HG03565 (cell line): ENCODE measurements at regions not wholly inside any gene's neighbourhood (a gene's known extent, or its start where the extent isn't known, plus 50 kb on each side); places are given as distances from the start of the nearest gene placed in this dataset.

Experiments
- ATAC-seq: cut with Tn5 transposase; IDR thresholded peaks from one replicate; pipeline ENCODE4 v1.9.1; 2021; ENCODE audit warnings: mild to moderate bottlenecking, moderate library complexity; ENCODE audit not compliant: unreplicated experiment

DNA sequence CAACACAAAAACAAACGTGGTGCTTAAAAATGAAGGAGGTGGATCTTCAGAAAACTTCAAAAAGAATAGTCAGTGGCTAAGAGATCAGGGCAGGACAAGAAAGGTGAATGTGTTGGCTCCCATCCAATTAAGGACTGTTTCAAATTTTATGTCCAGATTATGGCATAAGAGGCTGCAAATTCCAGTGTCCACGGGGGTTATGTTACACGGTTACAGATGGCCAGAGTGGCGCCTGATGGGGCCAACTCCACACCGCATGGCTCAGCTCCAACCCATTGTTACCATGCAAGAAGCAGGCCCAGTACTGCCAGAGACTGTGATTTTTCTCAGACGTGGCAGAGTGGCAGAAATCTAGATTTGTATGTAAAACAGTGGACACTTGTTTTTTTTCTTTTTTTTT, 168.4 kb upstream of the TENM3 start:
- no peak for ATAC-seq

- no peak for ATAC-seq
Measured at GRCh38 chr4:182082910-182083309, 160.3 kb upstream of the TENM3 start.

- no peak for ATAC-seq
Measured at GRCh38 chr4:182083671-182084410, 159.4 kb upstream of the TENM3 start.

GRCh38 chr4:182085051-182085480, 158.1 kb upstream of the TENM3 start:
- ATAC-seq: no peak

- ATAC-seq: no peak
Measured at GRCh38 chr4:182089326-182089725, 153.9 kb upstream of the TENM3 start.

GRCh38 chr4:182090186-182090585, 153.0 kb upstream of the TENM3 start:
- ATAC-seq: no peak

GRCh38 chr4:182091128-182091527, 152.1 kb upstream of the TENM3 start:
- ATAC-seq: no peak

GRCh38 chr4:182093431-182093831, 149.8 kb upstream of the TENM3 start:
- ATAC-seq: no peak

DNA sequence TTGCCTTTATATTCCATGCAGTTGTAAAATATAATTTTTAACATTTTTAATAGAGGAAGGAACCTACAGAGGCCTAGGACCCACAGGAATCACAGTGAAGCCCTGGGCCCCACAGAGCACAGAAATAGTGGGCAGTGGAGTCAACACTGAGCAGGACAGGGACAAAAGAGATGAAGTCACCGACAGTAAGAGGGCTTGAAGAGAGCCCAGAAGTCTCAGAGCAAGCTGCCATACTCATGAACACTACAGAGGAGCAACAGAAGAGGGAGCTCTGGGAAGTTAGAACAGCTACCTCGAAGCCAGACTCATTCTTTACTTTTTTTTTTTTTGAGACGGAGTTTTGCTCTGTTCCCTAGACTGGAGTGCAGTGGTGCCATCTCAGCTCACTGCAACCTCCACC, 149.3 kb upstream of the TENM3 start:
- ATAC-seq: no peak

DNA sequence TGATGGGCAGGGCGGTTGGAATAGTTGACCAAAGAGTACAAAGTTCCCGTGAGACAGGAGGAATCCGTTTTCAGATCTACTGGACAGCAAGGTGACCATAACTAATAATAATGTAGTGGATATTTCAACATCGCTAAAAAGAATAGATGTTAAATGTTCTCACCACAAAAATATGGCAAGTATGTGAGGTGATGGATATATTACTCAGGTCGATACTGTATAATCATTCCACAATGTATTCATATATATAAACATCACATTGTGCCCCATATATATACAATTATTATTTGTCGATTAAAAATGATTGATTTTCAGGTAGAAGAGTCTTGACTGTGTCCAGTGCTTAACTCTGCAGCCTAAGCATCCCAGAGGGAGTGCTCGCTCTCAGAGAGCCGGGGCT, 141.6 kb upstream of the TENM3 start:
- no peak for ATAC-seq

GRCh38 chr4:182102576-182102975, 140.6 kb upstream of the TENM3 start:
- ATAC-seq: no peak

GRCh38 chr4:182103614-182104319, 139.4 kb upstream of the TENM3 start:
- ATAC-seq: no peak

GRCh38 chr4:182105416-182105815, 137.8 kb upstream of the TENM3 start:
- no peak for ATAC-seq

- no peak for ATAC-seq
Measured at GRCh38 chr4:182107931-182108330, 135.3 kb upstream of the TENM3 start.

DNA sequence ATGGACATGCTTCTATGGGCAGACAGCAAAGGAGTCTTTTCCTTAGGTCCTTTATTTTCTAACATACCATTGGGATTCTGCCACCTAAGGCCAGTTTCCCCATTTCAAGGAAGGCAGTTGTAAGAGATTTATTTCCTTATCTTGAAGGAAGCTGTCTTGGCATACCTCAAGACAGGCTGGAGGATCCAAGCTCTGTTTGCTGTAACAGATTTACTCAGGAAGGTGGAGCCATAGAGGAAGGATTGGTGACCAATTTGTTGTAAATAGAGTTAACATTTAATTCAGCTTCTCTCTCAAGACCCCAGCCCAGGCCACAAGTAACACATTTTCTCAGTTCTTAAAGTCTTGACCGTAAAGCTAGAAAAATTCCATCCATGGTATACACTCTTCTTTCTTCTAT, 131.6 kb upstream of the TENM3 start:
- ATAC-seq: no peak

- no peak for ATAC-seq
Measured at GRCh38 chr4:182113779-182114178, 129.4 kb upstream of the TENM3 start.

GRCh38 chr4:182124359-182124758, 118.8 kb upstream of the TENM3 start:
- ATAC-seq: no peak

DNA sequence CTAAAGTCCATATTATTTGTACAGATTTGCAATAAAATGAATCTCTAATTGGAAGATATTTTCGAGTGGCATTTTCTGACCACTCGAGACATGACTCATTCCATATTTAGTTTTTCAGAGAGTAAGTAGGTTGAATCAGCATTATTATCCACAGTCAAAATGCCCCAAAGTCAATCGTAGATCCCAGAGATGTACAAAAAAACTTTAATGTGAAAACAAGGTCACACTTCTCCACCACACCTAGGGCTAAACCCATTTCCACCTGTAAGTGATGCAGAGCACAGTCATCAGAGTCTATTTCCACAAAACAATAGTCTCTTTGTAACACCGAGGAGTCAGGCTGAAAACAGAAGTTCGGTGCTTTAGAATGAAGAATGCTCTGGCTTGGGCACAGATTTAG, 117.1 kb upstream of the TENM3 start:
- ATAC-seq: no peak

- ATAC-seq: no peak
Measured at GRCh38 chr4:182126603-182127002, 116.6 kb upstream of the TENM3 start.

DNA sequence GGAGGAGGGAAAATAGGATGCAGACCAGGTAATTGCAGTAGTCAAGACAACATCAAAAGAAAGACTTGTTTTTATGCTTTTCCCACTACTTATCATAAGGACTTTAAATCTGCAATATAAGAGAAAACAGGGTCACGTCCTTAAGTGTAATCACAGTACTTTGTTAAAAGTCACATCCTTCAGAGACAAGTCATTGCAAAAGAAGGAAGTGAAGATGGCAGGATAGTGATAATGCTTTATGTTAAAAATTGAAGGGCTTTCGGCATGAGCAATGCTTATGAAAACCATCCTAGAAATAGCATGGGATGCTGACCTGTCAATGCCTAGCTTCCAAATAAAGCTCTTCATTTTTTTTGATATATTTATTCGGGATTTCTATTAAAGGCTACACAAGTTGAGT, 110.2 kb upstream of the TENM3 start:
- ATAC-seq: no peak

GRCh38 chr4:182134261-182134660, 108.9 kb upstream of the TENM3 start:
- no peak for ATAC-seq

DNA sequence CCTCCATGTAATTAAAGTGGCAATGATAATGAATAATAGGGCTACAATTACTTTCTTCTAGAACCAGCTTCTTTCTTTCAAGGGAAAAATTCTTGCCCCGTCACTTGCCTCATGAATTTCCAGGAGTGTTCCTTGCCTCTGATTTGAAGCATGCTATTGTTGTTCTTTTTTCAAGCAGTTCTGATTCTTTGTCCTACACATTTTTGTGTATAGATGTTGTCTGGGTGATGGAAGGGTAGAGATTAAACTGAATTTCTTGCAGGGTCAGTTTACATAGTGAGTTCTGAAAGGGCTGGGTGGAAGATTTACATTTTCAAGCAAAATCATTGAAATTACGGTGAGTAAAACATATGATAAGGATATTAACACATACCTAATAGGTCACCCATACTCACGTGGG, 107.0 kb upstream of the TENM3 start:
- ATAC-seq: no peak

GRCh38 chr4:182137343-182137742, 105.9 kb upstream of the TENM3 start:
- no peak for ATAC-seq
